ENCODE measurements at regions not wholly inside any gene's neighbourhood (a gene's known extent, or its start where the extent isn't known, plus 50 kb on each side); places are given as distances from the start of the nearest gene placed in this dataset.

DNA sequence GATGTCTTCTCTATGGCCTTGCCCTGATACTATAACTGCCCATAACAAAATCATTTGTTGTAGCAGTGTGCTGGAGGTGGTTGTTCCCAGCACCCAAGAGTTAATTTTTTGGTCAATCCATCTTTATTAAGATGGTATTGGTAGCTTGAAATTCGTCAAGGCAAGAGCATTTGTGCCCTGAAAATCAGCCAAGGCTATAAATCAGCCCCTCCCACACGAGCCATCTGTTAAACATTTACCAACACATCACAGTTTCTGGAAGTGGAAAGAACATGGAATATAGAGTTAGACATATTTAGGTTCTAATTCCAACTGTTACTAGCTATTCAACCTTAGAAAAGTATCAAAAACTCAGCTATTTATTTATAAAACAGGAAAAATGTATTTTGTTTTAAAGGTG lies 888.4 kb upstream of the GJE1 start:
- TF ChIP-seq, protein P1, sequence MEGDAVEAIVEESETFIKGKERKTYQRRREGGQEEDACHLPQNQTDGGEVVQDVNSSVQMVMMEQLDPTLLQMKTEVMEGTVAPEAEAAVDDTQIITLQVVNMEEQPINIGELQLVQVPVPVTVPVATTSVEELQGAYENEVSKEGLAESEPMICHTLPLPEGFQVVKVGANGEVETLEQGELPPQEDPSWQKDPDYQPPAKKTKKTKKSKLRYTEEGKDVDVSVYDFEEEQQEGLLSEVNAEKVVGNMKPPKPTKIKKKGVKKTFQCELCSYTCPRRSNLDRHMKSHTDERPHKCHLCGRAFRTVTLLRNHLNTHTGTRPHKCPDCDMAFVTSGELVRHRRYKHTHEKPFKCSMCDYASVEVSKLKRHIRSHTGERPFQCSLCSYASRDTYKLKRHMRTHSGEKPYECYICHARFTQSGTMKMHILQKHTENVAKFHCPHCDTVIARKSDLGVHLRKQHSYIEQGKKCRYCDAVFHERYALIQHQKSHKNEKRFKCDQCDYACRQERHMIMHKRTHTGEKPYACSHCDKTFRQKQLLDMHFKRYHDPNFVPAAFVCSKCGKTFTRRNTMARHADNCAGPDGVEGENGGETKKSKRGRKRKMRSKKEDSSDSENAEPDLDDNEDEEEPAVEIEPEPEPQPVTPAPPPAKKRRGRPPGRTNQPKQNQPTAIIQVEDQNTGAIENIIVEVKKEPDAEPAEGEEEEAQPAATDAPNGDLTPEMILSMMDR (IDR thresholded peaks at IDR 0.05): no peak
- TF ChIP-seq ZFX (IDR thresholded peaks at IDR 0.05; ENCODE audit: borderline replicate concordance): no peak
